GM12864 (cell line): ENCODE measurements at regions not wholly inside any gene's neighbourhood (a gene's known extent, or its start where the extent isn't known, plus 50 kb on each side); places are given as distances from the start of the nearest gene placed in this dataset.

Experiments used
- DNase-seq: peaks from one replicate; pipeline ENCODE4 v3.0.0-alpha.2; 2011; ENCODE audit warnings: low read depth
- H3K4me3 ChIP-seq: 2 replicates; pipeline ENCODE4 v1.5.1; 2011; ENCODE audit warnings: mild to moderate bottlenecking, low read depth, low read length, control low read depth
- TF ChIP-seq, protein P1 (sequence below): IDR thresholded peaks from 2 replicates; pipeline ENCODE4 v1.5.1; 2011; ENCODE audit warnings: low read depth, mild to moderate bottlenecking, moderate library complexity, low read length, control low read depth, inconsistent platforms; ENCODE audit errors: missing control alignments

DNA sequence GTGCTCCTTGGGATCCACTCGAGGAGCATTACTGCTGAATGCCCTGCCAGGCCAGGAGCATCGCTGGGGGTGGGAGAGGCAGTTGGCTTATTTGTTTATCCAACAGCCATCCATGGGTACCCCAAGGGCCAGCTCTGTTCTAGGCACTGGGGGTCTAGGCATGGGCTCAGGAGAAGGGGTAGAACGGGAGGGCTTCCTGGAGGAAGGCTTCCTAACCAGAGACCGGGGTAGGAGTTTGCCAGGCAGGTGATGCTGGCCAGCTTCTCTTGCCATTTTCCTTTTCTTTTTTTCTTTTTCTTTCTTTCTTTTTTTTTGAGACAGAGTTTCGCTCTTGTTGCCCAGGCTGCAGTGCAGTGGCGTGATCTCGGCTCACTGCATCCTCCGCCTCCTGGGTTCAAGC, 241.0 kb downstream of the SEC14L1 start:
- no peak overlapping the region for H3K4me3 ChIP-seq
- no peak for DNase-seq
- TF ChIP-seq, protein P1, sequence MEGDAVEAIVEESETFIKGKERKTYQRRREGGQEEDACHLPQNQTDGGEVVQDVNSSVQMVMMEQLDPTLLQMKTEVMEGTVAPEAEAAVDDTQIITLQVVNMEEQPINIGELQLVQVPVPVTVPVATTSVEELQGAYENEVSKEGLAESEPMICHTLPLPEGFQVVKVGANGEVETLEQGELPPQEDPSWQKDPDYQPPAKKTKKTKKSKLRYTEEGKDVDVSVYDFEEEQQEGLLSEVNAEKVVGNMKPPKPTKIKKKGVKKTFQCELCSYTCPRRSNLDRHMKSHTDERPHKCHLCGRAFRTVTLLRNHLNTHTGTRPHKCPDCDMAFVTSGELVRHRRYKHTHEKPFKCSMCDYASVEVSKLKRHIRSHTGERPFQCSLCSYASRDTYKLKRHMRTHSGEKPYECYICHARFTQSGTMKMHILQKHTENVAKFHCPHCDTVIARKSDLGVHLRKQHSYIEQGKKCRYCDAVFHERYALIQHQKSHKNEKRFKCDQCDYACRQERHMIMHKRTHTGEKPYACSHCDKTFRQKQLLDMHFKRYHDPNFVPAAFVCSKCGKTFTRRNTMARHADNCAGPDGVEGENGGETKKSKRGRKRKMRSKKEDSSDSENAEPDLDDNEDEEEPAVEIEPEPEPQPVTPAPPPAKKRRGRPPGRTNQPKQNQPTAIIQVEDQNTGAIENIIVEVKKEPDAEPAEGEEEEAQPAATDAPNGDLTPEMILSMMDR: no peak

DNA sequence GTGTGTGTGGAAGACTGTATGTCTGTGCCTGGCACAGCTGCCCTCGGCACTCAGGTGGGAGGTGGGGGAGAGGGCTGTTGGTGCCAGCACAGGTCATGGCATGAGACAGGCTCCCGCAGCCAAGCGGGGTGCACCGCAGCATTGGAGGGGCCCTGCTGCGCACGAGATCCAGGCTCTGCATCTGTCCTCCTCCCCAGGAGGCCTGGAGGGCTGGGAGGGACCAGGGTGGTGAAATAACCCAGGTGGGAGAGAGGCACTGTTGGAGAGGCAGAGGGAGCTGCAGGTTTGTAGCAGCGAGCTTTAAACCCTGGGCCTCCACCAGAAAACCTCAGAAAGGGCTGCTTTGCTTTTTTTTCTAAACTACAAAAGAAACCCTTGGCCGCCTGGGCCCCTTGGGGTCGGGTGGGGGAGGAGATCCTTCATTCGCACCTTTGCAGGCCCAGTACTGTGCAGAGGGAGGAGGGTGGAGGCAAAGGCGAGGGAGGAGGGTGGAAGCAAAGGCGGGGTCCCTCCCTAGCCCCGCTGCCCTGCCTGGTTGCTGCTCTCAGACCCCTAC, 241.7 kb downstream of the SEC14L1 start:
- H3K4me3 ChIP-seq: no peak overlapping the region
- no peak for DNase-seq
- TF ChIP-seq, protein P1: no peak

- TF ChIP-seq, protein P1: no peak
- H3K4me3 ChIP-seq: no peak overlapping the region
- no peak for DNase-seq
These were observed 242.3 kb downstream of the SEC14L1 start for GRCh38 chr17:77382966-77383612.

GRCh38 chr17:77383613-77384608, 243.1 kb downstream of the SEC14L1 start:
- H3K4me3 ChIP-seq: no peak overlapping the region
- TF ChIP-seq, protein P1: no peak
- no peak for DNase-seq

DNA sequence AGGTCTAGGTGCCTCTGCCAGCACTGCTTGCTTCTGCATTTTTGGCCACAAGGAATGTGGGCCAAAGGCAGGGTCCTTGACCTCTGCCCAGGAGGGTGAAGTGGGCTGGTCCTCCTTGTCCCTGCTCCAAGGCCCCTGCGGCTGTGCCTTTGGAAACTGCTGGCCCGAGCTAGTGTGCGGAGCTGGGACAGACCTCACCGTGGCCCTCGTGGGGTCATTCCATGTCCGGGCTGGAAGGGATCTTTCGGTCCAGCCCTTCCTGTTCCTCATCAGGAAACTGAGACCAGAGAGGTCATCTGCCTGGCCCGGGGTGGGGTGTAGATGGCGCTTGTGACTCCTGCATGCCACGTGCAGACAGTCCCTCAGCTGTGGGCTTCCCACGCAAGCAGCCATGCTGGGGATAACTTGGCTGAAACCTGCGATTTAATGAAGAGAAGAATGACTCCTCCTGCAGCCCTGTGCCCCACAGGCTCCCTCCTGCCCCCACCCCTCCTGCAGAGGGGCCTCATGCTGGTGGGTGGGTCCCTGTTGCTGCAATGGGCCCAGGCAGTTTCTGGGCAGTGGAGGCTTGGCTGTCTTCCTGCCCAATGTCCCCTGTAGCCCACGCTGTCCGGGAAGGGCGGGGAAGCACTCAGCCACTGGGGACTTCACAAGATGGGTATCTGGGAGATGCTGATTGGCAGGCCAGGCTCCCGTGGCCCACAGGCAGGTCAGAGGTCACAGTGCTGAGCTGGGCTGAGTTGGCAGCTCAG, 245.2 kb downstream of the SEC14L1 start:
- TF ChIP-seq, protein P1: no peak
- no peak for DNase-seq
- H3K4me3 ChIP-seq: no peak overlapping the region

- TF ChIP-seq, protein P1: no peak
- no peak overlapping the region for H3K4me3 ChIP-seq
- DNase-seq: no peak
These were observed 245.9 kb downstream of the SEC14L1 start for GRCh38 chr17:77386502-77387192.
